SK-N-SH (cell line): ENCODE measurements at regions not wholly inside any gene's neighbourhood (a gene's known extent, or its start where the extent isn't known, plus 50 kb on each side); places are given as distances from the start of the nearest gene placed in this dataset.

Experiments
- CTCF ChIP-seq: fragments of 200-600 bp; sonication (generic); IDR thresholded peaks from 2 replicates; pipeline ENCODE4 v1.6.1; 2017; ENCODE audit warnings: antibody characterized with exemption, mild to moderate bottlenecking, moderate library complexity
- POLR2AphosphoS5 ChIP-seq: IDR thresholded peaks from 2 replicates; pipeline ENCODE4 v1.6.1; 2012; ENCODE audit warnings: low read depth, low read length
- RAD21 ChIP-seq: IDR thresholded peaks from 2 replicates; pipeline ENCODE4 v1.6.1; 2012; ENCODE audit warnings: mild to moderate bottlenecking, low read length
- REST ChIP-seq: IDR thresholded peaks from 2 replicates; pipeline ENCODE4 v1.6.1; 2012; ENCODE audit warnings: mild to moderate bottlenecking, low read depth, low read length, moderate library complexity
- SIN3A ChIP-seq: IDR thresholded peaks from 2 replicates; pipeline ENCODE4 v1.6.1; 2012; ENCODE audit warnings: low read depth, mild to moderate bottlenecking, low read length, moderate library complexity, borderline replicate concordance
- TAF1 ChIP-seq: IDR thresholded peaks from 2 replicates; pipeline ENCODE4 v1.6.1; 2012; ENCODE audit warnings: low read depth, mild to moderate bottlenecking, low read length, moderate library complexity, borderline replicate concordance
- TCF12 ChIP-seq: IDR thresholded peaks from 2 replicates; pipeline ENCODE4 v1.4.0; 2012
- USF1 ChIP-seq: IDR thresholded peaks from 2 replicates; pipeline ENCODE4 v1.4.0; 2012; ENCODE audit warnings: low read depth, borderline replicate concordance
- TF ChIP-seq, protein P1 (sequence below): fragments of 150-350 bp; IDR thresholded peaks from 2 replicates; pipeline ENCODE4 v1.6.1; 2017; ENCODE audit warnings: antibody characterized with exemption, low read length, low read depth, borderline replicate concordance

GRCh38 chr10:31664803-31665202 lies 263.8 kb downstream of the ARHGAP12 start:
- no peak for TF ChIP-seq TAF1
- no peak for TF ChIP-seq CTCF
- no peak for TF ChIP-seq SIN3A
- no peak for TF ChIP-seq TCF12
- no peak for TF ChIP-seq RAD21
- no peak for TF ChIP-seq REST
- TF ChIP-seq USF1, result no peak
- TF ChIP-seq POLR2AphosphoS5, result no peak
- TF ChIP-seq, protein P1, sequence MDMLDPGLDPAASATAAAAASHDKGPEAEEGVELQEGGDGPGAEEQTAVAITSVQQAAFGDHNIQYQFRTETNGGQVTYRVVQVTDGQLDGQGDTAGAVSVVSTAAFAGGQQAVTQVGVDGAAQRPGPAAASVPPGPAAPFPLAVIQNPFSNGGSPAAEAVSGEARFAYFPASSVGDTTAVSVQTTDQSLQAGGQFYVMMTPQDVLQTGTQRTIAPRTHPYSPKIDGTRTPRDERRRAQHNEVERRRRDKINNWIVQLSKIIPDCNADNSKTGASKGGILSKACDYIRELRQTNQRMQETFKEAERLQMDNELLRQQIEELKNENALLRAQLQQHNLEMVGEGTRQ, result no peak
